HCT116 (cell line): ENCODE measurements at regions not wholly inside any gene's neighbourhood (a gene's known extent, or its start where the extent isn't known, plus 50 kb on each side); places are given as distances from the start of the nearest gene placed in this dataset.

ENCODE experiments used
- ATAC-seq: fragments of 200-7000 bp; cut with Tn5 transposase; 2 replicates; pipeline ENCODE4 v1.9.1; 2020; ENCODE audit warnings: mild to moderate bottlenecking, moderate library complexity
- BruUV-seq: library from RNA; stranded (reverse); fragments of 400-500 nt; replicated peaks from 2 replicates; lab custom pipeline; 2021; lab: Mats Ljungman, UMichigan
- CTCF ChIA-PET: fragments of 300-600 bp; sonication (Branson Sonifier 250); formaldehyde crosslinking; loops from one replicate; lab custom pipeline; 2021; ENCODE audit warnings: antibody characterized with exemption; lab: Charles Lee
- POLR2A ChIA-PET: fragments of 300-600, 350-600 bp; sonication (Branson Sonifier 250); formaldehyde crosslinking; loops from one replicate; lab custom pipeline; 2021; ENCODE audit warnings: antibody characterized with exemption; lab: Charles Lee
- RAD21 ChIA-PET, 2 experiments: fragments of 300-600 bp; sonication (Branson Sonifier 250); formaldehyde crosslinking; loops; one replicate each; lab custom pipeline; 2023; ENCODE audit warnings: low total read pairs in 2 of 2; ENCODE audit not compliant: uncharacterized antibody in 2 of 2, unreplicated experiment in 2 of 2, low non-redundant PET in 1 of 2; lab: Charles Lee
- DNase-seq: peaks from one replicate; pipeline ENCODE4 v3.0.0-alpha.2; 2010; ENCODE audit warnings: low read depth, low spot score
- H2AFZ ChIP-seq: fragments of 200-600 bp; shearing (Covaris generic), sonication (generic); 2 replicates; pipeline ENCODE4 v1.6.1; 2017; ENCODE audit warnings: low read depth, mixed run types, mixed read lengths, antibody characterized with exemption, low read length; ENCODE audit not compliant: poor library complexity, severe bottlenecking
- H3K27ac ChIP-seq: 2 replicates; pipeline ENCODE4 v1.5.1; 2012; ENCODE audit warnings: low read depth, low read length
- H3K27me3 ChIP-seq: fragments of 200-600 bp; sonication (generic); 2 replicates; pipeline ENCODE4 v1.6.1; 2016; ENCODE audit warnings: mixed run types, low read length, mixed read lengths; ENCODE audit not compliant: insufficient read depth
- H3K36me3 ChIP-seq, 2 experiments: fragments of 200-500 bp in 1 of 2; fragments of 200-600 bp in 1 of 2; sonication (Bioruptor generic) in 1 of 2; sonication (generic) in 1 of 2; 2 replicates each; pipeline versions ENCODE4 v1.5.1 to v1.6.1; 2014 to 2016; ENCODE audit warnings: low read length in 2 of 2, inconsistent platforms in 1 of 2, mixed read lengths in 1 of 2, mixed run types in 1 of 2; ENCODE audit not compliant: insufficient read depth in 2 of 2, control insufficient read depth in 1 of 2
- H3K4me1 ChIP-seq, 2 experiments: fragments of 200-600 bp in 1 of 2; sonication (generic) in 1 of 2; 2 replicates each; pipeline versions ENCODE4 v1.5.1 to v1.6.1; 2012 to 2017; ENCODE audit warnings: low read length in 2 of 2, inconsistent platforms in 1 of 2, mild to moderate bottlenecking in 1 of 2, mixed read lengths in 1 of 2, mixed run types in 1 of 2, moderate library complexity in 1 of 2; ENCODE audit not compliant: insufficient read depth in 2 of 2, control insufficient read depth in 1 of 2
- H3K4me2 ChIP-seq: fragments of 200-600 bp; sonication (generic); 2 replicates; pipeline ENCODE4 v1.6.1; 2017; ENCODE audit warnings: mixed run types, low read length, mixed read lengths
- H3K4me3 ChIP-seq, 2 experiments: fragments of 200-600 bp in 1 of 2; sonication (generic) in 1 of 2; replicated peaks in 1 of 2; 2 replicates each; pipeline ENCODE4 v1.5.1; 2011 to 2016; ENCODE audit warnings: low read length in 2 of 2, control low read depth in 1 of 2, low read depth in 1 of 2, mild to moderate bottlenecking in 1 of 2, mixed read lengths in 1 of 2, mixed run types in 1 of 2
- H3K79me2 ChIP-seq: fragments of 200-600 bp; sonication (generic); 2 replicates; pipeline ENCODE4 v1.6.1; 2017; ENCODE audit warnings: mild to moderate bottlenecking, mixed run types, low read length, moderate library complexity, mixed read lengths; ENCODE audit not compliant: insufficient read depth
- H3K9ac ChIP-seq: fragments of 200-600 bp; sonication (generic); 2 replicates; pipeline ENCODE4 v1.6.1; 2016; ENCODE audit warnings: low read length, mixed read lengths
- H3K9me2 ChIP-seq: fragments of 200-600 bp; sonication (generic), shearing (Covaris generic); 2 replicates; pipeline ENCODE4 v1.6.1; 2017; ENCODE audit warnings: mixed run types, mild to moderate bottlenecking, moderate library complexity; ENCODE audit not compliant: insufficient read depth
- H3K9me3 ChIP-seq, 2 experiments: fragments of 200-500 bp in 1 of 2; fragments of 200-600 bp in 1 of 2; sonication (Bioruptor generic) in 1 of 2; sonication (generic) in 1 of 2; 2 replicates each; pipeline ENCODE4 v1.6.1; 2014 to 2017; ENCODE audit warnings: low read length in 2 of 2, mixed read lengths in 2 of 2, inconsistent platforms in 1 of 2, low read depth in 1 of 2, mild to moderate bottlenecking in 1 of 2, mixed run types in 1 of 2, moderate library complexity in 1 of 2; ENCODE audit not compliant: control insufficient read depth in 1 of 2, insufficient read depth in 1 of 2
- H4K20me1 ChIP-seq: fragments of 200-600 bp; sonication (generic), shearing (Covaris generic); 2 replicates; pipeline ENCODE4 v1.6.1; 2017; ENCODE audit warnings: mixed run types, mild to moderate bottlenecking, moderate library complexity; ENCODE audit not compliant: insufficient read depth
- ATF3 ChIP-seq: IDR thresholded peaks from 2 replicates; pipeline ENCODE4 v1.6.1; 2012
- CTCF ChIP-seq, 3 experiments: fragments of 200-600 bp in 1 of 3; sonication (generic) in 1 of 3; IDR thresholded peaks in 2 of 3; conservative IDR thresholded peaks in 1 of 3; 2 replicates each; pipeline ENCODE4 v1.5.1; 2012 to 2017; ENCODE audit warnings: low read depth in 2 of 3, low read length in 2 of 3, antibody characterized with exemption in 1 of 3, borderline replicate concordance in 1 of 3, control low read depth in 1 of 3, mild to moderate bottlenecking in 1 of 3, mixed read lengths in 1 of 3, mixed run types in 1 of 3, moderate library complexity in 1 of 3; ENCODE audit not compliant: insufficient read depth in 1 of 3
- EZH2phosphoT487 ChIP-seq: fragments of 200-600 bp; IDR thresholded peaks from 2 replicates; pipeline ENCODE4 v1.6.1; 2018; ENCODE audit warnings: antibody characterized with exemption, borderline replicate concordance
- JUND ChIP-seq: IDR thresholded peaks from 2 replicates; pipeline ENCODE4 v1.6.1; 2012
- POLR2AphosphoS5 ChIP-seq: IDR thresholded peaks from 2 replicates; pipeline ENCODE4 v1.6.1; 2011; ENCODE audit warnings: mild to moderate bottlenecking, low read depth, low read length, moderate library complexity
- REST ChIP-seq: IDR thresholded peaks from 2 replicates; pipeline ENCODE4 v1.6.1; 2012; ENCODE audit warnings: low read depth
- SRF ChIP-seq: IDR thresholded peaks from 2 replicates; pipeline ENCODE4 v1.6.1; 2012; ENCODE audit warnings: low read depth
- TCF7L2 ChIP-seq: IDR thresholded peaks from 2 replicates; pipeline ENCODE4 v1.7.0; 2011; ENCODE audit warnings: borderline replicate concordance, inconsistent platforms; ENCODE audit not compliant: insufficient read depth, insufficient read length; ENCODE audit errors: extremely low read depth
- ZBTB33 ChIP-seq: IDR thresholded peaks from 2 replicates; pipeline ENCODE4 v1.6.1; 2011; ENCODE audit warnings: mild to moderate bottlenecking, low read length, moderate library complexity; ENCODE audit not compliant: insufficient replicate concordance; ENCODE audit errors: extremely low read depth
- ZFX ChIP-seq: fragments of 450-650 bp; IDR thresholded peaks from 2 replicates; pipeline ENCODE4 v1.6.1; 2017
- ZNF274 ChIP-seq: fragments of 200-500 bp; sonication (Bioruptor generic); IDR thresholded peaks from 2 replicates; pipeline ENCODE4 v1.6.1; 2014; ENCODE audit warnings: mild to moderate bottlenecking, low read depth, low read length, inconsistent platforms
- intact Hi-C: fragments of 100-400 bp; cut with micrococcal nuclease; formaldehyde crosslinking; loops from 2 replicates; pipeline ENCODE4 v1.10.0; 2022

- TF ChIP-seq REST: no peak
- no peak for TF ChIP-seq ZFX
- no peak for TF ChIP-seq ZNF274
- TF ChIP-seq SRF: no peak
- TF ChIP-seq TCF7L2: no peak
- TF ChIP-seq POLR2AphosphoS5: no peak
These were observed 469.8 kb downstream of the USP25 start (continued) for GRCh38 chr21:16199539-16199938.

GRCh38 chr21:16201718-16202117 is 471.9 kb downstream of the USP25 start:
- ChIA-PET CTCF (no interaction called here), RAD21 (no interaction called here), POLR2A (no interaction called here)
- no peaks in the 10 kb centered on the region for H3K4me1 ChIP-seq
- DNase-seq: no peak
- H3K9me3 ChIP-seq: peaks cover 3 to 18% of the 10 kb centered on the region in 2 experiments; a peak in 3 of 4 replicates
- no peaks in the 10 kb centered on the region for H3K27me3 ChIP-seq
- BruUV-seq: no TSS peak
- H3K36me3 ChIP-seq: no peaks in the 10 kb centered on the region
- H3K27ac ChIP-seq: no peak overlapping the region
- no peaks in the 10 kb centered on the region for H4K20me1 ChIP-seq
- no peaks in the 10 kb centered on the region for H3K79me2 ChIP-seq
- H3K4me2 ChIP-seq: no peak overlapping the region
- no peak overlapping the region for H3K9ac ChIP-seq
- H3K9me2 ChIP-seq: no peaks in the 10 kb centered on the region
- ATAC-seq: no peak
- no peak overlapping the region for H3K4me3 ChIP-seq
- no peak for TF ChIP-seq POLR2AphosphoS5
- no peak for TF ChIP-seq SRF
- TF ChIP-seq ATF3: no peak
- TF ChIP-seq TCF7L2: no peak
- TF ChIP-seq EZH2phosphoT487: no peak
- TF ChIP-seq ZBTB33: no peak
- TF ChIP-seq CTCF (IDR thresholded peaks at IDR 0.05 in 2 of 3, conservative IDR thresholded peaks at IDR 0.05 in 1 of 3; ENCODE audit: borderline replicate concordance in 1 of 3, insufficient read depth in 1 of 3, low read depth in 2 of 3, low read length in 2 of 3): no peak
- no peak for TF ChIP-seq JUND
- H2AFZ ChIP-seq: no peak overlapping the region
- intact Hi-C loops: no loop called here
